ENCODE measurements at regions not wholly inside any gene's neighbourhood (a gene's known extent, or its start where the extent isn't known, plus 50 kb on each side); places are given as distances from the start of the nearest gene placed in this dataset.

- 75% methylated on average over 7 of the region's 7 CpGs for WGBS (ENCODE audit: low lambda C conversion rate, missing lambda C conversion rate)
Measured at GRCh38 chr14:65853407-65853955, 441.0 kb downstream of the FUT8 start.

GRCh38 chr14:65854215-65854614 is 441.7 kb downstream of the FUT8 start:
- no peaks in the 10 kb centered on the region for H3K79me2 ChIP-seq
- WGBS (ENCODE audit: low lambda C conversion rate, missing lambda C conversion rate): 83% methylated on average over 6 of the region's 6 CpGs
- no peak for DNase-seq (ENCODE audit: low spot score)
- H3K4me2 ChIP-seq: no peak overlapping the region
- no peak overlapping the region for H3K27ac ChIP-seq
- H3K9me3 ChIP-seq (ENCODE audit: low read depth): no peaks in the 10 kb centered on the region
- H3K4me3 ChIP-seq: no peak overlapping the region
- H3K27me3 ChIP-seq: no peaks in the 10 kb centered on the region
- H4K20me1 ChIP-seq (ENCODE audit: insufficient read depth, poor library complexity, severe bottlenecking): no peaks in the 10 kb centered on the region
- H3K4me1 ChIP-seq (ENCODE audit: insufficient read depth): no peaks in the 10 kb centered on the region
- H2AFZ ChIP-seq: no peak overlapping the region
- H3K9me2 ChIP-seq (replicated peaks; ENCODE audit: insufficient read depth): no peaks in the 10 kb centered on the region
- no peak for TF ChIP-seq CTCF (IDR thresholded peaks at IDR 0.05; ENCODE audit: poor library complexity)
- no peak for TF ChIP-seq EZH2phosphoT487 (IDR thresholded peaks at IDR 0.05; ENCODE audit: low read depth, severe bottlenecking, unreplicated experiment)
- no peak for TF ChIP-seq EZH2 (IDR thresholded peaks at IDR 0.05; ENCODE audit: borderline replicate concordance)
- no peaks in the 10 kb centered on the region for H3K36me3 ChIP-seq (replicated peaks; ENCODE audit: insufficient read depth, low read depth)

More at GRCh38 chr14:65853407-65853955, 441.0 kb downstream of the FUT8 start:
- DNase-seq (ENCODE audit: low spot score): no peak
- no peaks in the 10 kb centered on the region for H3K79me2 ChIP-seq
- H3K4me1 ChIP-seq (ENCODE audit: insufficient read depth): no peaks in the 10 kb centered on the region
- H2AFZ ChIP-seq: no peak overlapping the region
- no peaks in the 10 kb centered on the region for H3K9me2 ChIP-seq (replicated peaks; ENCODE audit: insufficient read depth)
- H3K27me3 ChIP-seq: no peaks in the 10 kb centered on the region
- no peak overlapping the region for H3K4me3 ChIP-seq
- no peaks in the 10 kb centered on the region for H3K36me3 ChIP-seq (replicated peaks; ENCODE audit: insufficient read depth, low read depth)
- H3K4me2 ChIP-seq: no peak overlapping the region
- H4K20me1 ChIP-seq (ENCODE audit: insufficient read depth, poor library complexity, severe bottlenecking): no peaks in the 10 kb centered on the region
- H3K27ac ChIP-seq: no peak overlapping the region
- H3K9me3 ChIP-seq (ENCODE audit: low read depth): no peaks in the 10 kb centered on the region
- no peak for TF ChIP-seq CTCF (IDR thresholded peaks at IDR 0.05; ENCODE audit: poor library complexity)
- no peak for TF ChIP-seq EZH2phosphoT487 (IDR thresholded peaks at IDR 0.05; ENCODE audit: low read depth, severe bottlenecking, unreplicated experiment)
- TF ChIP-seq EZH2 (IDR thresholded peaks at IDR 0.05; ENCODE audit: borderline replicate concordance): no peak

- Histone ChIP-seq H3K79me2 (no peaks in the 10 kb centered on the region), H3K4me3 (no peak overlapping the region), H3K4me2 (no peak overlapping the region), H3K36me3 (replicated peaks; ENCODE audit: insufficient read depth, low read depth) (no peaks in the 10 kb centered on the region), H3K4me1 (ENCODE audit: insufficient read depth) (peaks cover 5% of the 10 kb centered on the region), H2AFZ (no peak overlapping the region), H3K27ac (no peak overlapping the region), H4K20me1 (ENCODE audit: insufficient read depth, poor library complexity, severe bottlenecking) (no peaks in the 10 kb centered on the region), H3K27me3 (no peaks in the 10 kb centered on the region), H3K9me3 (ENCODE audit: low read depth) (no peaks in the 10 kb centered on the region), H3K9me2 (replicated peaks; ENCODE audit: insufficient read depth) (no peaks in the 10 kb centered on the region)
- 93% methylated on average over 5 of the region's 5 CpGs for WGBS (ENCODE audit: low lambda C conversion rate, missing lambda C conversion rate)
- TF ChIP-seq EZH2phosphoT487 (IDR thresholded peaks at IDR 0.05; ENCODE audit: low read depth, severe bottlenecking, unreplicated experiment) (no peak), CTCF (IDR thresholded peaks at IDR 0.05; ENCODE audit: poor library complexity) (no peak), EZH2 (IDR thresholded peaks at IDR 0.05; ENCODE audit: borderline replicate concordance) (no peak)
- DNase-seq (ENCODE audit: low spot score): no peak
Measured at GRCh38 chr14:65860956-65861611, 448.6 kb downstream of the FUT8 start.

Measured in hepatocyte (in vitro differentiated cells).